GM23338 (cell line): ENCODE measurements at regions not wholly inside any gene's neighbourhood (a gene's known extent, or its start where the extent isn't known, plus 50 kb on each side); places are given as distances from the start of the nearest gene placed in this dataset.

Experiments
- EZH2 ChIP-seq: fragments of 200-600 bp; sonication (generic); IDR thresholded peaks from one replicate; pipeline ENCODE4 v1.8.0; 2017; ENCODE audit warnings: antibody characterized with exemption, mild to moderate bottlenecking, low read depth; ENCODE audit not compliant: unreplicated experiment
- EZH2phosphoT487 ChIP-seq: fragments of 200-600 bp; sonication (generic); IDR thresholded peaks from one replicate; pipeline ENCODE4 v1.8.1; 2018; ENCODE audit warnings: antibody characterized with exemption; ENCODE audit not compliant: unreplicated experiment
- POLR2AphosphoS5 ChIP-seq: IDR thresholded peaks from 2 replicates; pipeline ENCODE4 v1.6.1; 2016; ENCODE audit warnings: antibody characterized with exemption, low read depth
- STAT1 ChIP-seq: IDR thresholded peaks from one replicate; pipeline ENCODE4 v1.6.1; 2016; ENCODE audit warnings: antibody characterized with exemption; ENCODE audit not compliant: unreplicated experiment
- TF ChIP-seq, protein P1 (sequence below), 2 experiments: fragments of 200-600 bp in 1 of 2; sonication (generic) in 1 of 2; conservative IDR thresholded peaks; 2 replicates each; pipeline versions ENCODE4 v1.5.1 to v1.6.1; 2016 to 2017; ENCODE audit warnings: antibody characterized with exemption in 2 of 2, low read depth in 2 of 2, mild to moderate bottlenecking in 2 of 2, moderate library complexity in 1 of 2

DNA sequence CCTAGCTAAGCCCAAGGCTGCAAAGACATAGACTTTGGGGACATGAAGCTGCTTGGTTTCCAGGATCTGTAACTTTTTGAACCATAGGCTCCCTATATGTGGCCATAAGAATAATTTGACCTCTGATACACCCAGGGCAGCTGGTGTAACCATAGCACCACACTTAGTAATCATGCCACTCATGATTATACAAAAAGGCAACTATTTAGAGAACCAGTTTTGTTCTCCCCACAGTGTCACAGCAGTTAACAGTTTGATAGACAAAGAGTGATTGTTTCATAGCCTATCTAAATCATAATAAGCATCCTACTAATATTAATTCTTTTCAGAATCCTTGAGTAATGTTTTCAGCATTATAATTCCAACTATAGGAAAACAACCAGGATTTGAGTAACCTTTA, 334.9 kb downstream of the NEK10 start:
- TF ChIP-seq, protein P1, sequence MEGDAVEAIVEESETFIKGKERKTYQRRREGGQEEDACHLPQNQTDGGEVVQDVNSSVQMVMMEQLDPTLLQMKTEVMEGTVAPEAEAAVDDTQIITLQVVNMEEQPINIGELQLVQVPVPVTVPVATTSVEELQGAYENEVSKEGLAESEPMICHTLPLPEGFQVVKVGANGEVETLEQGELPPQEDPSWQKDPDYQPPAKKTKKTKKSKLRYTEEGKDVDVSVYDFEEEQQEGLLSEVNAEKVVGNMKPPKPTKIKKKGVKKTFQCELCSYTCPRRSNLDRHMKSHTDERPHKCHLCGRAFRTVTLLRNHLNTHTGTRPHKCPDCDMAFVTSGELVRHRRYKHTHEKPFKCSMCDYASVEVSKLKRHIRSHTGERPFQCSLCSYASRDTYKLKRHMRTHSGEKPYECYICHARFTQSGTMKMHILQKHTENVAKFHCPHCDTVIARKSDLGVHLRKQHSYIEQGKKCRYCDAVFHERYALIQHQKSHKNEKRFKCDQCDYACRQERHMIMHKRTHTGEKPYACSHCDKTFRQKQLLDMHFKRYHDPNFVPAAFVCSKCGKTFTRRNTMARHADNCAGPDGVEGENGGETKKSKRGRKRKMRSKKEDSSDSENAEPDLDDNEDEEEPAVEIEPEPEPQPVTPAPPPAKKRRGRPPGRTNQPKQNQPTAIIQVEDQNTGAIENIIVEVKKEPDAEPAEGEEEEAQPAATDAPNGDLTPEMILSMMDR (conservative IDR thresholded peaks at IDR 0.05; ENCODE audit: low read depth in 2 of 2): no peak
- no peak for TF ChIP-seq POLR2AphosphoS5
- no peak for TF ChIP-seq EZH2phosphoT487
- TF ChIP-seq EZH2: no peak
- no peak for TF ChIP-seq STAT1
